CD14-positive monocyte (primary cell): ENCODE measurements at regions not wholly inside any gene's neighbourhood (a gene's known extent, or its start where the extent isn't known, plus 50 kb on each side); places are given as distances from the start of the nearest gene placed in this dataset.

Source experiments
- DNase-seq, 3 donors: peaks; one replicate each; pipeline ENCODE4 v3.0.0-alpha.2; 2011 to 2022
- H2AFZ ChIP-seq: 2 replicates; pipeline ENCODE4 v1.6.0; 2012; ENCODE audit warnings: mild to moderate bottlenecking, low read depth, low read length, inconsistent platforms; ENCODE audit not compliant: insufficient read depth, poor library complexity, severe bottlenecking
- H3K27ac ChIP-seq, 2 donors: 1 replicate in 1 of 2; 2 replicates in 1 of 2; pipeline ENCODE4 v1.5.1; 2012 to 2013; ENCODE audit warnings: low read length in 2 of 2, control low read depth in 1 of 2, inconsistent platforms in 1 of 2, low read depth in 1 of 2, mild to moderate bottlenecking in 1 of 2
- H3K27me3 ChIP-seq, 2 donors: one replicate each; pipeline versions ENCODE4 v1.6.0 to v1.6.1; 2011 to 2013; ENCODE audit warnings: low read length in 2 of 2; ENCODE audit not compliant: control insufficient read depth in 2 of 2, insufficient read depth in 2 of 2
- H3K36me3 ChIP-seq, 2 donors: replicated peaks in 1 of 2; 1 replicate in 1 of 2; 2 replicates in 1 of 2; pipeline versions ENCODE4 v1.5.1 to v1.6.1; 2012 to 2013; ENCODE audit warnings: low read length in 2 of 2, control low read depth in 1 of 2, inconsistent platforms in 1 of 2, mild to moderate bottlenecking in 1 of 2; ENCODE audit not compliant: insufficient read depth in 2 of 2, control insufficient read depth in 1 of 2
- H3K4me1 ChIP-seq, 2 donors: 1 replicate in 1 of 2; 2 replicates in 1 of 2; pipeline versions ENCODE4 v1.5.1 to v1.6.1; 2012 to 2013; ENCODE audit warnings: low read length in 2 of 2, control low read depth in 1 of 2, inconsistent platforms in 1 of 2, mild to moderate bottlenecking in 1 of 2, moderate library complexity in 1 of 2; ENCODE audit not compliant: insufficient read depth in 2 of 2, control insufficient read depth in 1 of 2
- H3K4me2 ChIP-seq: replicated peaks from 2 replicates; pipeline ENCODE3; 2012; ENCODE audit warnings: low read length, moderate library complexity, mild to moderate bottlenecking; ENCODE audit not compliant: poor library complexity, severe bottlenecking; ENCODE audit errors: extremely low read depth
- H3K4me3 ChIP-seq, 3 experiments: fragments of 200-600 bp in 1 of 3; sonication (generic) in 1 of 3; replicated peaks in 1 of 3; 1 replicate in 2 of 3; 2 replicates in 1 of 3; pipeline ENCODE4 v1.5.1; 2011 to 2013; ENCODE audit warnings: low read length in 3 of 3, mild to moderate bottlenecking in 3 of 3, control low read depth in 2 of 3, low read depth in 2 of 3, inconsistent platforms in 1 of 3, moderate library complexity in 1 of 3
- H3K79me2 ChIP-seq: 2 replicates; pipeline ENCODE4 v1.6.0; 2012; ENCODE audit warnings: mild to moderate bottlenecking, control low read depth, inconsistent platforms, low read length, moderate library complexity; ENCODE audit not compliant: insufficient read depth
- H3K9ac ChIP-seq: 2 replicates; pipeline ENCODE4 v1.6.0; 2017; ENCODE audit warnings: low read length, mild to moderate bottlenecking; ENCODE audit not compliant: insufficient read depth, poor library complexity, severe bottlenecking
- H3K9me3 ChIP-seq, 2 donors: replicated peaks in 1 of 2; 1 replicate in 1 of 2; 2 replicates in 1 of 2; pipeline versions ENCODE4 v1.5.1 to v1.6.1; 2012 to 2013; ENCODE audit warnings: low read length in 2 of 2, control low read depth in 1 of 2; ENCODE audit not compliant: control insufficient read depth in 1 of 2, insufficient read depth in 1 of 2
- H4K20me1 ChIP-seq: 2 replicates; pipeline ENCODE4 v1.6.0; 2012; ENCODE audit warnings: mild to moderate bottlenecking, low read length, control low read depth, moderate library complexity; ENCODE audit not compliant: insufficient read depth
- H3K27ac Mint-ChIP-seq, 7 donors: one replicate each; pipeline ENCODE4 v1.8.0; 2020; ENCODE audit warnings: mild to moderate bottlenecking in 7 of 7, mixed read lengths in 7 of 7, moderate library complexity in 6 of 7, inconsistent platforms in 2 of 7
- H3K27me3 Mint-ChIP-seq, 3 donors: one replicate each; pipeline ENCODE4 v1.8.0; 2021 to 2022; ENCODE audit warnings: low read depth in 3 of 3, mild to moderate bottlenecking in 3 of 3, mixed read lengths in 3 of 3, moderate library complexity in 3 of 3, inconsistent platforms in 1 of 3
- H3K36me3 Mint-ChIP-seq, 2 donors: one replicate each; pipeline ENCODE4 v1.8.0; 2020; ENCODE audit warnings: mixed read lengths in 2 of 2, inconsistent platforms in 1 of 2, mild to moderate bottlenecking in 1 of 2
- H3K4me1 Mint-ChIP-seq: one replicate; pipeline ENCODE4 v1.8.0; 2020; ENCODE audit warnings: mild to moderate bottlenecking, mixed read lengths
- H3K4me3 Mint-ChIP-seq, 2 donors: one replicate each; pipeline ENCODE4 v1.8.0; 2020; ENCODE audit warnings: mild to moderate bottlenecking in 2 of 2, mixed read lengths in 2 of 2, moderate library complexity in 1 of 2
- H3K9me3 Mint-ChIP-seq, 7 donors: one replicate each; pipeline ENCODE4 v1.8.0; 2020 to 2022; ENCODE audit warnings: mixed read lengths in 7 of 7, mild to moderate bottlenecking in 6 of 7, moderate library complexity in 6 of 7, inconsistent platforms in 2 of 7
- CTCF ChIP-seq: fragments of 200-600 bp; IDR thresholded peaks from one replicate; pipeline ENCODE4 v1.8.0; 2022; ENCODE audit warnings: antibody characterized with exemption, mild to moderate bottlenecking
- WGBS: methylation state at CpG from one replicate; pipeline ENCODE4 v1.1.5; 2013; ENCODE audit warnings: missing lambda C conversion rate; ENCODE audit not compliant: insufficient coverage; 5-methylcytosine and 5-hydroxymethylcytosine counted together
- intact Hi-C, 2 donors: fragments of 100-400 bp; cut with micrococcal nuclease; formaldehyde crosslinking; loops; one replicate each; pipeline versions ENCODE4 v1.15.0 to v1.15.1; 2023

- Mint-ChIP-seq H3K4me1 (no peaks in the 10 kb centered on the region), H3K9me3 (peaks cover 0 to 5% (median 2%) of the 10 kb centered on the region in 7 donors), H3K36me3 (no peaks in the 10 kb centered on the region), H3K27me3 (peaks cover 0 to 1% (median under 1%) of the 10 kb centered on the region in 3 donors), H3K4me3 (no peak overlapping the region), H3K27ac (no peak overlapping the region)
- H3K4me3 ChIP-seq = no peak overlapping the region
- no peak for DNase-seq
- H3K4me1 ChIP-seq = no peaks in the 10 kb centered on the region
- H3K9ac ChIP-seq = no peak overlapping the region
- H3K9me3 ChIP-seq = no peaks in the 10 kb centered on the region
- no peaks in the 10 kb centered on the region for H3K27me3 ChIP-seq
- H3K36me3 ChIP-seq = no peaks in the 10 kb centered on the region
- no peak overlapping the region for H3K27ac ChIP-seq
- H2AFZ ChIP-seq = no peak overlapping the region
- no peaks in the 10 kb centered on the region for H3K79me2 ChIP-seq
- WGBS = no CpG with 5 or more reads among the region's 3 CpGs
- intact Hi-C loops = no loop called here
- H3K4me2 ChIP-seq = no peak overlapping the region
- H4K20me1 ChIP-seq = no peaks in the 10 kb centered on the region
- TF ChIP-seq CTCF = no peak
These were observed 207.0 kb upstream of the ACO1 start for GRCh38 chr9:32177396-32177795.

- H3K9me3 ChIP-seq = no peaks in the 10 kb centered on the region
- H3K27me3 Mint-ChIP-seq = peaks cover 1 to 2% (median 1%) of the 10 kb centered on the region in 3 donors
- no peaks in the 10 kb centered on the region for H3K4me1 ChIP-seq
- intact Hi-C loops = no loop called here
- H2AFZ ChIP-seq = no peak overlapping the region
- peaks cover 0 to 7% (median 4%) of the 10 kb centered on the region in 7 donors for H3K9me3 Mint-ChIP-seq
- H3K79me2 ChIP-seq = no peaks in the 10 kb centered on the region
- H3K9ac ChIP-seq = no peak overlapping the region
- no CpG with 5 or more reads among the region's 1 CpG for WGBS
- no peaks in the 10 kb centered on the region for H3K36me3 Mint-ChIP-seq
- no peak overlapping the region for H3K4me3 ChIP-seq
- H3K27ac ChIP-seq = no peak overlapping the region
- no peak overlapping the region for H3K4me3 Mint-ChIP-seq
- H3K27ac Mint-ChIP-seq = no peak overlapping the region
- no peak for TF ChIP-seq CTCF
- no peaks in the 10 kb centered on the region for H3K27me3 ChIP-seq
- H3K4me2 ChIP-seq = no peak overlapping the region
- no peaks in the 10 kb centered on the region for H3K36me3 ChIP-seq
- DNase-seq = no peak
- no peaks in the 10 kb centered on the region for H4K20me1 ChIP-seq
- H3K4me1 Mint-ChIP-seq = no peaks in the 10 kb centered on the region
These were observed 203.8 kb upstream of the ACO1 start for GRCh38 chr9:32180597-32180996.
